ENCODE measurements at regions not wholly inside any gene's neighbourhood (a gene's known extent, or its start where the extent isn't known, plus 50 kb on each side); places are given as distances from the start of the nearest gene placed in this dataset.
"Not testable (repeated sequence)": the region's sequence is repeated elsewhere in the genome, so short reads cannot be mapped to it uniquely, and the experiment has no call there.

DNA sequence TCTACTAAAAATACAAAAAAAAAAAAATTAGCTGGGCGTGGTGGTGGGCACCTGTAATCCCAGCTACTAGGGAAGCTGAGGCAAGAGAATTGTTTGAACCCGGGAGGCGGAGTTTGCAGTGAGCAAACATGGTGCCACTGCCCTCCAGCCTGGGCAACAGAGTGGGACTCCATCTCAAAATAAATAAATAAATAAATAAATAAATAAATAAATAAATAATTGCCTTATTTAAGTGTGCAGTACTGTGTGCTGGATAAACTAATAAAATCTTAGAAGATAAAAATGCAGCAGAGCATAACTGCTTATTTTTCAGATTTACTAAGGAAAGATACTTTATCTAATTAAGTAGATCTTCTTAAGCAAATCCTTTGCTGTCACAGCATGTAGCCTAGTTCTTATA is 61.7 kb upstream of the TSPAN7 start:
- CTCF ChIA-PET; H3K36me3 ChIP-seq (ENCODE audit: control insufficient read depth in 2 of 2, insufficient read depth in 1 of 2, low read length in 2 of 2); POLR2A ChIA-PET; H3K4me1 ChIP-seq (ENCODE audit: control insufficient read depth, insufficient read depth, low read length); H3K4me3 ChIP-seq (ENCODE audit: low read depth, low read length); H3K9me3 ChIP-seq (ENCODE audit: control insufficient read depth, insufficient read depth, low read depth, low read length); H3K27ac ChIP-seq (ENCODE audit: extremely low read depth, low read depth, low read length): not testable (repeated sequence)
- TF ChIP-seq, protein P1, sequence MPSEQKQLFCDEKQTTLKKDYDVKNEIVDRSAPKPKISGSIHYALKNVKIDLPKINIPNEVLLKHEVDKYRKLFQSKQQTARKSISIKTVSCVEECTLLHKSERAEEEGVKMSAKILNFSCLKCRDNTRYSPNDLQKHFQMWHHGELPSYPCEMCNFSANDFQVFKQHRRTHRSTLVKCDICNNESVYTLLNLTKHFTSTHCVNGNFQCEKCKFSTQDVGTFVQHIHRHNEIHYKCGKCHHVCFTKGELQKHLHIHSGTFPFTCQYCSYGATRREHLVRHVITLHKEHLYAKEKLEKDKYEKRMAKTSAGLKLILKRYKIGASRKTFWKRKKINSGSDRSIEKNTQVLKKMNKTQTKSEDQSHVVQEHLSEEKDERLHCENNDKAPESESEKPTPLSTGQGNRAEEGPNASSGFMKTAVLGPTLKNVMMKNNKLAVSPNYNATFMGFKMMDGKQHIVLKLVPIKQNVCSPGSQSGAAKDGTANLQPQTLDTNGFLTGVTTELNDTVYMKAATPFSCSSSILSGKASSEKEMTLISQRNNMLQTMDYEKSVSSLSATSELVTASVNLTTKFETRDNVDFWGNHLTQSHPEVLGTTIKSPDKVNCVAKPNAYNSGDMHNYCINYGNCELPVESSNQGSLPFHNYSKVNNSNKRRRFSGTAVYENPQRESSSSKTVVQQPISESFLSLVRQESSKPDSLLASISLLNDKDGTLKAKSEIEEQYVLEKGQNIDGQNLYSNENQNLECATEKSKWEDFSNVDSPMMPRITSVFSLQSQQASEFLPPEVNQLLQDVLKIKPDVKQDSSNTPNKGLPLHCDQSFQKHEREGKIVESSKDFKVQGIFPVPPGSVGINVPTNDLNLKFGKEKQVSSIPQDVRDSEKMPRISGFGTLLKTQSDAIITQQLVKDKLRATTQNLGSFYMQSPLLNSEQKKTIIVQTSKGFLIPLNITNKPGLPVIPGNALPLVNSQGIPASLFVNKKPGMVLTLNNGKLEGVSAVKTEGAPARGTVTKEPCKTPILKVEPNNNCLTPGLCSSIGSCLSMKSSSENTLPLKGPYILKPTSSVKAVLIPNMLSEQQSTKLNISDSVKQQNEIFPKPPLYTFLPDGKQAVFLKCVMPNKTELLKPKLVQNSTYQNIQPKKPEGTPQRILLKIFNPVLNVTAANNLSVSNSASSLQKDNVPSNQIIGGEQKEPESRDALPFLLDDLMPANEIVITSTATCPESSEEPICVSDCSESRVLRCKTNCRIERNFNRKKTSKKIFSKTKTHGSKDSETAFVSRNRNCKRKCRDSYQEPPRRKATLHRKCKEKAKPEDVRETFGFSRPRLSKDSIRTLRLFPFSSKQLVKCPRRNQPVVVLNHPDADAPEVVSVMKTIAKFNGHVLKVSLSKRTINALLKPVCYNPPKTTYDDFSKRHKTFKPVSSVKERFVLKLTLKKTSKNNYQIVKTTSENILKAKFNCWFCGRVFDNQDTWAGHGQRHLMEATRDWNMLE (tag by site-specific recombination; conservative IDR thresholded peaks at IDR 0.05; ENCODE audit: low read depth) = peak; percentile 83
- TF ChIP-seq, protein P2, sequence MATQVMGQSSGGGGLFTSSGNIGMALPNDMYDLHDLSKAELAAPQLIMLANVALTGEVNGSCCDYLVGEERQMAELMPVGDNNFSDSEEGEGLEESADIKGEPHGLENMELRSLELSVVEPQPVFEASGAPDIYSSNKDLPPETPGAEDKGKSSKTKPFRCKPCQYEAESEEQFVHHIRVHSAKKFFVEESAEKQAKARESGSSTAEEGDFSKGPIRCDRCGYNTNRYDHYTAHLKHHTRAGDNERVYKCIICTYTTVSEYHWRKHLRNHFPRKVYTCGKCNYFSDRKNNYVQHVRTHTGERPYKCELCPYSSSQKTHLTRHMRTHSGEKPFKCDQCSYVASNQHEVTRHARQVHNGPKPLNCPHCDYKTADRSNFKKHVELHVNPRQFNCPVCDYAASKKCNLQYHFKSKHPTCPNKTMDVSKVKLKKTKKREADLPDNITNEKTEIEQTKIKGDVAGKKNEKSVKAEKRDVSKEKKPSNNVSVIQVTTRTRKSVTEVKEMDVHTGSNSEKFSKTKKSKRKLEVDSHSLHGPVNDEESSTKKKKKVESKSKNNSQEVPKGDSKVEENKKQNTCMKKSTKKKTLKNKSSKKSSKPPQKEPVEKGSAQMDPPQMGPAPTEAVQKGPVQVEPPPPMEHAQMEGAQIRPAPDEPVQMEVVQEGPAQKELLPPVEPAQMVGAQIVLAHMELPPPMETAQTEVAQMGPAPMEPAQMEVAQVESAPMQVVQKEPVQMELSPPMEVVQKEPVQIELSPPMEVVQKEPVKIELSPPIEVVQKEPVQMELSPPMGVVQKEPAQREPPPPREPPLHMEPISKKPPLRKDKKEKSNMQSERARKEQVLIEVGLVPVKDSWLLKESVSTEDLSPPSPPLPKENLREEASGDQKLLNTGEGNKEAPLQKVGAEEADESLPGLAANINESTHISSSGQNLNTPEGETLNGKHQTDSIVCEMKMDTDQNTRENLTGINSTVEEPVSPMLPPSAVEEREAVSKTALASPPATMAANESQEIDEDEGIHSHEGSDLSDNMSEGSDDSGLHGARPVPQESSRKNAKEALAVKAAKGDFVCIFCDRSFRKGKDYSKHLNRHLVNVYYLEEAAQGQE (tag by site-specific recombination; IDR thresholded peaks at IDR 0.05) = 0 out of 2 replicates have a peak, but pooled peaks have one; percentile 19
- TF ChIP-seq ZNF202 (tag by site-specific recombination; IDR thresholded peaks at IDR 0.05; ENCODE audit: borderline replicate concordance) = peak; percentile 56; the same call in 1 of the 2 replicates
- peak; percentile 47; the same call in 1 of the 2 replicates for TF ChIP-seq ZXDB (tag by site-specific recombination; IDR thresholded peaks at IDR 0.05)
- peak; percentile 60 for TF ChIP-seq ZBTB8A (tag by site-specific recombination; IDR thresholded peaks at IDR 0.05)
- peak; percentile 87; the same call in 1 of the 2 replicates for TF ChIP-seq ZNF394 (tag by site-specific recombination; IDR thresholded peaks at IDR 0.05; ENCODE audit: borderline replicate concordance)
- peak; percentile 76 for TF ChIP-seq ZNF426 (tag by site-specific recombination; IDR thresholded peaks at IDR 0.05)
- peak; percentile 36; the same call in 1 of the 2 replicates for TF ChIP-seq ZNF629 (tag by site-specific recombination; IDR thresholded peaks at IDR 0.05)
- peak; percentile 69; the same call in 1 of the 2 replicates for TF ChIP-seq ZNF140 (tag by site-specific recombination; IDR thresholded peaks at IDR 0.05)
- 0 out of 2 replicates have a peak, but pooled peaks have one; percentile 51 for TF ChIP-seq ZNF404 (tag by site-specific recombination; IDR thresholded peaks at IDR 0.05)
- TF ChIP-seq, protein P3, sequence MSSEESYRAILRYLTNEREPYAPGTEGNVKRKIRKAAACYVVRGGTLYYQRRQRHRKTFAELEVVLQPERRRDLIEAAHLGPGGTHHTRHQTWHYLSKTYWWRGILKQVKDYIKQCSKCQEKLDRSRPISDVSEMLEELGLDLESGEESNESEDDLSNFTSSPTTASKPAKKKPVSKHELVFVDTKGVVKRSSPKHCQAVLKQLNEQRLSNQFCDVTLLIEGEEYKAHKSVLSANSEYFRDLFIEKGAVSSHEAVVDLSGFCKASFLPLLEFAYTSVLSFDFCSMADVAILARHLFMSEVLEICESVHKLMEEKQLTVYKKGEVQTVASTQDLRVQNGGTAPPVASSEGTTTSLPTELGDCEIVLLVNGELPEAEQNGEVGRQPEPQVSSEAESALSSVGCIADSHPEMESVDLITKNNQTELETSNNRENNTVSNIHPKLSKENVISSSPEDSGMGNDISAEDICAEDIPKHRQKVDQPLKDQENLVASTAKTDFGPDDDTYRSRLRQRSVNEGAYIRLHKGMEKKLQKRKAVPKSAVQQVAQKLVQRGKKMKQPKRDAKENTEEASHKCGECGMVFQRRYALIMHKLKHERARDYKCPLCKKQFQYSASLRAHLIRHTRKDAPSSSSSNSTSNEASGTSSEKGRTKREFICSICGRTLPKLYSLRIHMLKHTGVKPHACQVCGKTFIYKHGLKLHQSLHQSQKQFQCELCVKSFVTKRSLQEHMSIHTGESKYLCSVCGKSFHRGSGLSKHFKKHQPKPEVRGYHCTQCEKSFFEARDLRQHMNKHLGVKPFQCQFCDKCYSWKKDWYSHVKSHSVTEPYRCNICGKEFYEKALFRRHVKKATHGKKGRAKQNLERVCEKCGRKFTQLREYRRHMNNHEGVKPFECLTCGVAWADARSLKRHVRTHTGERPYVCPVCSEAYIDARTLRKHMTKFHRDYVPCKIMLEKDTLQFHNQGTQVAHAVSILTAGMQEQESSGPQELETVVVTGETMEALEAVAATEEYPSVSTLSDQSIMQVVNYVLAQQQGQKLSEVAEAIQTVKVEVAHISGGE (tag by site-specific recombination; conservative IDR thresholded peaks at IDR 0.05; ENCODE audit: low read depth) = peak; percentile 67; the same call in 1 of the 2 replicates
- TF ChIP-seq ZNF510 (tag by site-specific recombination; IDR thresholded peaks at IDR 0.05; ENCODE audit: insufficient replicate concordance) = peak; percentile 29
- 0 out of 2 replicates have a peak, but pooled peaks have one; percentile 11 for TF ChIP-seq ZNF433 (tag by site-specific recombination; IDR thresholded peaks at IDR 0.05; ENCODE audit: low read depth)
- TF ChIP-seq ZNF623 (tag by site-specific recombination; IDR thresholded peaks at IDR 0.05) = peak; percentile 59
- TF ChIP-seq ZNF555 (tag by site-specific recombination; conservative IDR thresholded peaks at IDR 0.05) = peak; percentile 73

Measured in HEK293 (cell line).